ENCODE measurements at regions not wholly inside any gene's neighbourhood (a gene's known extent, or its start where the extent isn't known, plus 50 kb on each side); places are given as distances from the start of the nearest gene placed in this dataset.

DNA sequence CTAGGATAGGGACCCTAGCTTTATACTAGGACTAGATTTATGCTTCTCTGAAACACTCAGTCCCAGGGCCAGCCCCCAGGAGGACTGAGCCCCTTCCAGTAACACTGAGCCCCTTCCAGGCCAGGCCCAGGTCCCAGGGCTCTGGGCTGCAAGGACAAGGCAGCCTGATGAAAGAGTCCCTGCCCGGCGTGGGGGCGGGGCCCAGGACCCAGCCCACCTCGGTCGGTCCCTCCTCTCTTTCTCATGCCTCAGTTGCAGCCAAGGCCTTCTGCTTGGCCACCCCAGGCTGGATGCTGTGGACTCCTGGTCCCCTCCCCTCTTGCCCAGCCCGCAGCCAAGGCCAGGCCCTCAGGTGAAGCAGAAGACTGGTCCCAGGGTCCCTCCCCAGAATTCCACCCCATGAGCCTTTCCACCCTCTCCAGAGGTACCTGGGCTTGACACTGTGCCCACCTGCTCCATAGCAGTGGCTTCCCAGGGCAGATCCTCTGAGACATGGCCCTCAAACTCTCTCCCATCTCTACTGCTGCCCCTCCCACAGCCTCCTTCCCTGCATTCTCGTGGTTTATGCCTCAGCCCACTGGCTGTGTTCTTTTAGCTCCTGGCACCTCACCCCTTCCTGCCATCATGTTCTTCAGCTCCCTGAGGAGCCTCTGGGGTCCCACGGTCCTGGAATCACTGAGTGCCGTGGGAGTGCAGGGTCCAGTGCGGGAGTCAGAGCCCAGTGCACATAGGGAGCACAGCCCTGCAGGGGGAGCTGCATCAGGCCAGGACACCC lies 53.6 kb upstream of the C1QTNF9B start (continued):
- TF ChIP-seq CBX2 (IDR thresholded peaks at IDR 0.05; ENCODE audit: borderline replicate concordance, low read depth): no peak
- TF ChIP-seq EHMT2 (IDR thresholded peaks at IDR 0.05; ENCODE audit: low read depth): no peak
- TF ChIP-seq CEBPB (IDR thresholded peaks at IDR 0.05): no peak

- 81% methylated on average over 7 of the region's 13 CpGs for WGBS (ENCODE audit: missing lambda C conversion rate)
- POLR2A ChIA-PET: no interaction called here
- Histone ChIP-seq H3K4me3 (no peak overlapping the region), H3K9me3 (no peaks in the 10 kb centered on the region), H3K27ac (no peak overlapping the region), H3K4me1 (no peaks in the 10 kb centered on the region), H3K4me2 (no peak overlapping the region)
- FAIRE-seq: no peak
- ATAC-seq: no peak
- CTCF ChIA-PET: interaction anchor here (5.7 kb wide), 1 partner anchor 7 kb away, joined by 40 read pairs; no protein-coding TSS in a partner anchor
- DNase-seq (ENCODE audit: low read depth in 1 of 2, low spot score in 1 of 2): no peak
- no peak for TF ChIP-seq CHD4 (IDR thresholded peaks at IDR 0.05; ENCODE audit: borderline replicate concordance)
- TF ChIP-seq SMC3 (IDR thresholded peaks at IDR 0.05): no peak
- TF ChIP-seq ZFP36 (IDR thresholded peaks at IDR 0.05; ENCODE audit: borderline replicate concordance, partially characterized antibody): no peak
- no peak for TF ChIP-seq RNF2 (IDR thresholded peaks at IDR 0.05; ENCODE audit: borderline replicate concordance, low read depth)
- TF ChIP-seq JUNB (IDR thresholded peaks at IDR 0.05): no peak
- TF ChIP-seq, protein P1, sequence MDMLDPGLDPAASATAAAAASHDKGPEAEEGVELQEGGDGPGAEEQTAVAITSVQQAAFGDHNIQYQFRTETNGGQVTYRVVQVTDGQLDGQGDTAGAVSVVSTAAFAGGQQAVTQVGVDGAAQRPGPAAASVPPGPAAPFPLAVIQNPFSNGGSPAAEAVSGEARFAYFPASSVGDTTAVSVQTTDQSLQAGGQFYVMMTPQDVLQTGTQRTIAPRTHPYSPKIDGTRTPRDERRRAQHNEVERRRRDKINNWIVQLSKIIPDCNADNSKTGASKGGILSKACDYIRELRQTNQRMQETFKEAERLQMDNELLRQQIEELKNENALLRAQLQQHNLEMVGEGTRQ (IDR thresholded peaks at IDR 0.05): no peak
- no peak for TF ChIP-seq TFCP2L1 (CRISPR knock-in tag; IDR thresholded peaks at IDR 0.05)
- no peak for TF ChIP-seq NFE2L2 (conservative IDR thresholded peaks at IDR 0.05; ENCODE audit: low read length)
- TF ChIP-seq EHMT2 (IDR thresholded peaks at IDR 0.05; ENCODE audit: low read depth): no peak
- no peak for TF ChIP-seq MYC (IDR thresholded peaks at IDR 0.05; ENCODE audit: borderline replicate concordance, low read length)
- TF ChIP-seq, protein P2, sequence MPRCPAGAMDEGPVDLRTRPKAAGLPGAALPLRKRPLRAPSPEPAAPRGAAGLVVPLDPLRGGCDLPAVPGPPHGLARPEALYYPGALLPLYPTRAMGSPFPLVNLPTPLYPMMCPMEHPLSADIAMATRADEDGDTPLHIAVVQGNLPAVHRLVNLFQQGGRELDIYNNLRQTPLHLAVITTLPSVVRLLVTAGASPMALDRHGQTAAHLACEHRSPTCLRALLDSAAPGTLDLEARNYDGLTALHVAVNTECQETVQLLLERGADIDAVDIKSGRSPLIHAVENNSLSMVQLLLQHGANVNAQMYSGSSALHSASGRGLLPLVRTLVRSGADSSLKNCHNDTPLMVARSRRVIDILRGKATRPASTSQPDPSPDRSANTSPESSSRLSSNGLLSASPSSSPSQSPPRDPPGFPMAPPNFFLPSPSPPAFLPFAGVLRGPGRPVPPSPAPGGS (IDR thresholded peaks at IDR 0.05): no peak
- no peak for TF ChIP-seq ZNF302 (CRISPR knock-in tag; IDR thresholded peaks at IDR 0.05)
- no peak for TF ChIP-seq FOSB (CRISPR knock-in tag; IDR thresholded peaks at IDR 0.05)
- TF ChIP-seq PHF8 (IDR thresholded peaks at IDR 0.05; ENCODE audit: borderline replicate concordance, low read depth): no peak
- TF ChIP-seq JUN (IDR thresholded peaks at IDR 0.05): no peak
- TF ChIP-seq KDM5A (IDR thresholded peaks at IDR 0.05): no peak
- TF ChIP-seq, protein P3, sequence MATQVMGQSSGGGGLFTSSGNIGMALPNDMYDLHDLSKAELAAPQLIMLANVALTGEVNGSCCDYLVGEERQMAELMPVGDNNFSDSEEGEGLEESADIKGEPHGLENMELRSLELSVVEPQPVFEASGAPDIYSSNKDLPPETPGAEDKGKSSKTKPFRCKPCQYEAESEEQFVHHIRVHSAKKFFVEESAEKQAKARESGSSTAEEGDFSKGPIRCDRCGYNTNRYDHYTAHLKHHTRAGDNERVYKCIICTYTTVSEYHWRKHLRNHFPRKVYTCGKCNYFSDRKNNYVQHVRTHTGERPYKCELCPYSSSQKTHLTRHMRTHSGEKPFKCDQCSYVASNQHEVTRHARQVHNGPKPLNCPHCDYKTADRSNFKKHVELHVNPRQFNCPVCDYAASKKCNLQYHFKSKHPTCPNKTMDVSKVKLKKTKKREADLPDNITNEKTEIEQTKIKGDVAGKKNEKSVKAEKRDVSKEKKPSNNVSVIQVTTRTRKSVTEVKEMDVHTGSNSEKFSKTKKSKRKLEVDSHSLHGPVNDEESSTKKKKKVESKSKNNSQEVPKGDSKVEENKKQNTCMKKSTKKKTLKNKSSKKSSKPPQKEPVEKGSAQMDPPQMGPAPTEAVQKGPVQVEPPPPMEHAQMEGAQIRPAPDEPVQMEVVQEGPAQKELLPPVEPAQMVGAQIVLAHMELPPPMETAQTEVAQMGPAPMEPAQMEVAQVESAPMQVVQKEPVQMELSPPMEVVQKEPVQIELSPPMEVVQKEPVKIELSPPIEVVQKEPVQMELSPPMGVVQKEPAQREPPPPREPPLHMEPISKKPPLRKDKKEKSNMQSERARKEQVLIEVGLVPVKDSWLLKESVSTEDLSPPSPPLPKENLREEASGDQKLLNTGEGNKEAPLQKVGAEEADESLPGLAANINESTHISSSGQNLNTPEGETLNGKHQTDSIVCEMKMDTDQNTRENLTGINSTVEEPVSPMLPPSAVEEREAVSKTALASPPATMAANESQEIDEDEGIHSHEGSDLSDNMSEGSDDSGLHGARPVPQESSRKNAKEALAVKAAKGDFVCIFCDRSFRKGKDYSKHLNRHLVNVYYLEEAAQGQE (IDR thresholded peaks at IDR 0.05): no peak
These were observed 55.5 kb upstream of the C1QTNF9B start for GRCh38 chr13:23952796-23953195.
